ENCODE measurements at regions not wholly inside any gene's neighbourhood (a gene's known extent, or its start where the extent isn't known, plus 50 kb on each side); places are given as distances from the start of the nearest gene placed in this dataset.

GRCh38 chr2:23107327-23107941, 277.5 kb upstream of the KLHL29 start:
- DNase-seq (ENCODE audit: low spot score) = no peak
- intact Hi-C loops (cut with DNase I) = no loop called here

- intact Hi-C loops (cut with DNase I) = no loop called here
- DNase-seq (ENCODE audit: low spot score) = no peak
Observed at GRCh38 chr2:23111263-23111662, 273.7 kb upstream of the KLHL29 start.

- DNase-seq (ENCODE audit: low spot score) = no peak
- intact Hi-C loops (cut with DNase I) = no loop called here
Observed at GRCh38 chr2:23112517-23112916, 272.5 kb upstream of the KLHL29 start.

GRCh38 chr2:23114299-23114698, 270.7 kb upstream of the KLHL29 start:
- DNase-seq (ENCODE audit: low spot score) = no peak
- intact Hi-C loops (cut with DNase I) = no loop called here

- no peak for DNase-seq (ENCODE audit: low spot score)
- intact Hi-C loops (cut with DNase I) = no loop called here
Observed at GRCh38 chr2:23118313-23118712, 266.7 kb upstream of the KLHL29 start.

- DNase-seq (ENCODE audit: low spot score) = no peak
- intact Hi-C loops (cut with DNase I) = loop anchor here in 1 of 2 donors (1.0 kb wide), 1 partner anchor 36 kb away; no protein-coding TSS in a partner anchor
Observed at GRCh38 chr2:23118894-23119293, 266.1 kb upstream of the KLHL29 start.

GRCh38 chr2:23120161-23120560, 264.8 kb upstream of the KLHL29 start:
- no peak for DNase-seq (ENCODE audit: low spot score)
- intact Hi-C loops (cut with DNase I) = no loop called here

- intact Hi-C loops (cut with DNase I) = no loop called here
- no peak for DNase-seq (ENCODE audit: low spot score)
Observed at GRCh38 chr2:23121968-23122648, 262.9 kb upstream of the KLHL29 start.

- intact Hi-C loops (cut with DNase I) = no loop called here
- no peak for DNase-seq (ENCODE audit: low spot score)
Observed at GRCh38 chr2:23122681-23123215, 262.2 kb upstream of the KLHL29 start.

- DNase-seq (ENCODE audit: low spot score) = no peak
- intact Hi-C loops (cut with DNase I) = no loop called here
Observed at GRCh38 chr2:23123686-23124085, 261.3 kb upstream of the KLHL29 start.

- no peak for DNase-seq (ENCODE audit: low spot score)
- intact Hi-C loops (cut with DNase I) = no loop called here
Observed at GRCh38 chr2:23124214-23124750, 260.7 kb upstream of the KLHL29 start.

- no peak for DNase-seq (ENCODE audit: low spot score)
- intact Hi-C loops (cut with DNase I) = no loop called here
Observed at GRCh38 chr2:23127465-23127864, 257.5 kb upstream of the KLHL29 start.

- DNase-seq (ENCODE audit: low spot score) = no peak
- intact Hi-C loops (cut with DNase I) = no loop called here
Observed at GRCh38 chr2:23128684-23129292, 256.2 kb upstream of the KLHL29 start.

GRCh38 chr2:23131066-23131575, 253.9 kb upstream of the KLHL29 start:
- no peak for DNase-seq (ENCODE audit: low spot score)
- intact Hi-C loops (cut with DNase I) = no loop called here

- intact Hi-C loops (cut with DNase I) = no loop called here
- no peak for DNase-seq (ENCODE audit: low spot score)
Observed at GRCh38 chr2:23132000-23132399, 253.0 kb upstream of the KLHL29 start.

GRCh38 chr2:23132823-23133595, 252.0 kb upstream of the KLHL29 start:
- DNase-seq (ENCODE audit: low spot score) = no peak

GRCh38 chr2:23134726-23135125, 250.3 kb upstream of the KLHL29 start:
- intact Hi-C loops (cut with DNase I) = no loop called here
- DNase-seq (ENCODE audit: low spot score) = no peak

More at GRCh38 chr2:23132823-23133595, 252.0 kb upstream of the KLHL29 start:
- intact Hi-C loops (cut with DNase I) = no loop called here

GRCh38 chr2:23135481-23136100, 249.4 kb upstream of the KLHL29 start:
- no peak for DNase-seq (ENCODE audit: low spot score)
- intact Hi-C loops (cut with DNase I) = no loop called here

GRCh38 chr2:23137166-23137565, 247.8 kb upstream of the KLHL29 start:
- intact Hi-C loops (cut with DNase I) = no loop called here

More at GRCh38 chr2:23137166-23137565, 247.8 kb upstream of the KLHL29 start:
- no peak for DNase-seq (ENCODE audit: low spot score)
